ENCODE measurements at regions not wholly inside any gene's neighbourhood (a gene's known extent, or its start where the extent isn't known, plus 50 kb on each side); places are given as distances from the start of the nearest gene placed in this dataset.
"Not testable (repeated sequence)": the region's sequence is repeated elsewhere in the genome, so short reads cannot be mapped to it uniquely, and the experiment has no call there.

DNA sequence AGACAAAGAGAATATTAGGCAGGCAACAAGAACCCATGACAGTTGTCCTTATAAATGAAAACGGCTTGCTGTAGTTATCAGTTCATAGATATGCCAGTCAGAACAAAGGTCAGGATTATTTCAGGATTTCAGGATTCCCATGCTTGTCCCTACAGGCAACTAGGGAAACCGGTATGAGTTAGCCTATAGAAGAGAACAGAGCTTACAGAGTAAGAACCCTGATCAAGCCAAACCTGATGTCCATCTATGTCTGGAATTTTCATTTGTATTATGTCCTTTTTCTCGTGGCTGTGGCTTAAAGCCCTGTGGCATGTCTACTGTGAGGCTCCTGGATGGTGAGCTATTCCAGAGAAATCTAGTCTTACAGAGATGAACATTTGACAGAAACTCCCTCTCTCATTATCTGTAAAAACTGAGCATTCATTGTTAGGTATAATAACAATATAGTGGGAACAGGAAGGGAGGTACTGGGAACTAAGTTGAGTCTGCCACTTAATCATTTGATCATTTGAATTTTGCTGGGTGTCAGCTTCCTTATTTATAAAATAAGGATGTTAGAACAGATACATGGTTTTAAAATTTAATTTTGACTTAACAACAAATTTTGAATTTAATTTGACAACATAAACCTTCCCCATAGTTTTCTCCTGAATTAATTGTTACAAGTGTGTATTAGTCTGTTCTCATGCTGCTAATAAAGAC is 129.5 kb upstream of the KLF3 start:
- DNase-seq (ENCODE audit: insufficient read length, low spot score) (no peak), FAIRE-seq (no peak)

DNA sequence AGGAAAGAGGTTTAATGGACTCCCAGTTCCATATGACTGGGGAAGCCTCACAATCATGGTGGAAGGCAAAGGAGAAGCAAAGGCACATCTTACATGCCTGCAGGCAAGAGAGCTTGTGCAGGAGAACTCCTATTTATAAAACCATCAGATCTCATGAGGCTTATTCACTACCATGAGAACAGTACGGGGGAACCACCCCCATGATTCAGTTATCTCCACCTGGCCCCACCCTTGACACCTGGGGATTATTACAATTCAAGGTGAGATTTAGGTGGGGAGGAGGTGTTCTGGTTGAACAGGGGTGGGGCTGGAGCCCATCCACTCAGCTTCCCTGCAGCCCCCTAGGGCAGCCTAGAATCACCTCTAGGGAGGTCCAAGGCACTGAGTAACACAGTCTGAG is 128.9 kb upstream of the KLF3 start:
- not testable (repeated sequence) for FAIRE-seq

DNA sequence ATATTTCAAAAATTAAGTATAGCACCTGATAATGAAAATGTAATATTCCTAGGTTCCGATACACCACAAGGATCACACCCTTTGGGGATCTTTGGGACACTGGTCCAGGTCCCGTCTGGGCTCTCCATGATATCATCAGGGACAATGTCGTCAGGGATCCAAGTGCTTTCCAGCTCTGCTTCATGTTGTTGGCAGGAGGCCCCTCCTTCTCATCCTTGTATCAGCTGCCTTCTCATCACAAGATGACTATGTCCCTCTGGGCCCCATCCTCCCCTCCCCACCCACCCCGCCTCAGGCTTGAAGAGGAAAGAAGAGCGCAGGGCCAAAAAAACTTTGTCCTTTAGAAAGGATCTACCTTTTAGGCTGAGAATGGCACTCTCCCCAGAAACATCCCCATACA is 128.3 kb upstream of the KLF3 start:
- DNase-seq (ENCODE audit: insufficient read length, low spot score) (no peak), FAIRE-seq (no peak)

More for the DNA sequence above, 128.9 kb upstream of the KLF3 start:
- not testable (repeated sequence) for DNase-seq (ENCODE audit: insufficient read length, low spot score)

DNA sequence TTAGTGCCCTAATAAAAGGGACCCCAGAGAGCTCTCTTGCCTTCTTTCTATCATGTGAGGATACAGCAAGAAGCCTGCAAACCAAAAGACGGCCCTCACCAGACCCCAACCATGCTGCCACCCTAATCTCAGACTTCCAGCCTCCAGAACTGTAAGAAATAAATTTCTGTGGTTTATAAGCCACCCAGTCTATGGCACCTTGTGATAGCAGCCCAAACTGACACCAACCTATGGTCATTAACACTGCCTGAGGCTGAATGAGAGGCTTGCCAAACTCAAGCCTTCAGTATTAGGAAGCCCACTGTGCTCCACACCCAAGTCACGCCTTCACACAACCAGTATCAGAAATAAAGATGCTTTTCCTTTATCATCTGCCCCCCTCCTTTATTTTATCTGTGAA is 127.3 kb upstream of the KLF3 start:
- DNase-seq (ENCODE audit: insufficient read length, low spot score) (no peak), FAIRE-seq (no peak)

DNA sequence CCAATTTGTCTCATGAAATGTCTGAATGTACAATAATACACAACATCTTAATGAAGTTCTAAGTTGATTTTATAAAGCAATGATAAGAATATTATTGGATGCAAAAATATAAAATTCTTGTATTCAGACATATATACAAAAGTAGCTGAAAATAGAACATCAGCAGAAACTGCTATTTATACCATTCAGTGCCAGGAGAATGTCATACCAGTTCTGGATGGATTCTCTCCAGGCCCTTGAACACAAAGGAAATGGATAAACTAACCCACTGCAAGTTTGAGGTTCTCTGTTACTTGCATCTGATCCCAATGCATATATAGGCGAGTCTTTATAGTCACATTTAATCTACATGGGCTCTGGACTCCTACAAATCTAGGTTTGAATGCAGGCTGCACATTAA is 126.3 kb upstream of the KLF3 start:
- no peak for DNase-seq (ENCODE audit: insufficient read length, low spot score)
- no peak for FAIRE-seq

DNA sequence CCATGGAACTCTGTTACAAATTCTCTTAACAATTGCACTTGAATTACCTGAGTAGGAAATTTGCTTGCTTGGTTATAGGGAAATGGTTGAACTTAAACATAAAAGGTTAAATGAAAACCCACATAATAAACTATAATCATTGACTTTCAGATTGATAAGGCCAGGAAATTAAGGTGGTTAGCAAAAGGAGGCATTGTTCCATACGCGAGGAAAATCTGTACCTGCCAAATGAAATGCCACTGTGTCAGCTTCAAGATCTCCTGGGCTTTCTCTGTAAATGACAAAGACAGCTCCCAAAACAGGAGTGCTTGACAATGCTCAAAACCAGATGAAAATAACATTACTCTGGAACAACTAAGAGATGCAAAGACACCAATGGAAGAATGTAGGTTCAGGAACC is 125.5 kb upstream of the KLF3 start:
- DNase-seq (ENCODE audit: insufficient read length, low spot score) (no peak), FAIRE-seq (no peak)

DNA sequence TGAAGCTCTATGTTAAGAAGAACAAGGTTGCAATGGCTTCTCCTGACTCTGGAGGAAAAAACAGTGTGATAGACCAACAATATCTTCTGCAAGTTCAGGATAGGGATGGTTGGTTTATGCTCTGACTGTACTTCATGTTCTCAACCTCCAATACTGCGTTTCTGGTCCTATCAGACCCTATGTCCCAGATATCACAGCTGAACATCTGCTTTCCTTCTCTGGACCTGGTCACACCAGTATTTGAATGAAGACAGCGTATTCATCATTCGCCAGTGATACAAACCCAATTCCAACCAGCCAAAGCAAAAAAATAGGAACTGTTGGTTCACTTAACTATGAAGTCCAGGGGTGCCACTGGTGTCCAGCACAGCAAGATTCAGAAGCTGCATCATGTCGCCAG is 124.5 kb upstream of the KLF3 start:
- FAIRE-seq (no peak), DNase-seq (ENCODE audit: insufficient read length, low spot score) (no peak)

DNA sequence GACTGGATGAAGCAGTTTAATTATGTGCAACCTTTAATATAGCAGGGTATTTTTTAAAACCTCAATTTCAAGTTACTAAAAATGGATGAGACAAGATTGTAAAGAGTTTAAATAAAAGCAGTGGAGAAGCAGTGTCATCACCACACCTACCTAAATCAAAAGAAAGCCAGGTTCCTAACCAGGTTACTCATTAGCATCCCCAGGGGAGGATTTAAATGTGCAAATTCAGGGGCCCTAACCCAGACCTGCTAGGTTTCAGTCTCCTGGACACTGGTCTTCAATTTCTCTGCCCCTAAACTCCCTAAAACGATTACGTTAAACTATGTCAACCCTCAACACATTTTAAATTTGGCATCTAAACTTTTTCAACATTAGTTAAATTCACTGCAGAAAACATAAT is 116.9 kb upstream of the KLF3 start:
- no peak for FAIRE-seq
- DNase-seq (ENCODE audit: insufficient read length, low spot score) = no peak

DNA sequence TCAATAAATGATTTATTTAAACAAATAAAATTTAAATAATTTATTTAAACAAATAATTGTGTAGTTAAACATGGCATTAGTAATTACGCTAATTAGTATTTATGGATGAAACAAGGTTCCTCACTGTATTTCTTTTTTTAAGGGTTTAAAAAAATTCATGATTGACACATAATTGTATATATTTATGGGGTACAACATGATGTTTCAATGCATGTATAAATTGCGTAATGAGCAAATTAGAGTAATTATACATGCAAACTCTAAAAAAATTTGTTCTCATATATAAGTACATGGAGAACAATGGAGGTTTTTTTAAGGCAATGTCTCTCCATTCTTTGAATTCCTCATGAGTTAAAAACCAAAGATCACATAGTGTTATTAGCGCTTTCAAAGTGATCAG is 115.7 kb upstream of the KLF3 start:
- FAIRE-seq (no peak), DNase-seq (ENCODE audit: insufficient read length, low spot score) (no peak)

DNA sequence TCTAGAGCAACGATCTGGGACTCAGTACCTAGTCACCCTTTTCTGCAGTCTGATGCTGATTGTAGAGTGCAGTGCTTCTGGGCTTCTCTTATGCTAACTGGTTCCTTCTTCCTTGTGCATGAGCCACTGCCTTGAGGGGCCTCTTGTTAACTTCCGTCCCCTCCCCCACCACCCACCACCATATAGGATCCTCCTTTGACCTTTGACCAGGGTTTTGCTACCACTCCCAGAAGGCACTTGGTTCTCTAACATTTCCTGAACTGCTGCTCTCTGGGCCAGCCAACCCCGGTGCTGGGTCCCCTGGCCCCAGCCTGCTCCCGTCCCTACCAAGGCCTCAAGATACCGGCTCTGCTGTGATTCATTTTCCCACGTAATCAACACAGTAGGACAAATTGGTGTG is 104.6 kb upstream of the KLF3 start:
- FAIRE-seq = no peak

DNA sequence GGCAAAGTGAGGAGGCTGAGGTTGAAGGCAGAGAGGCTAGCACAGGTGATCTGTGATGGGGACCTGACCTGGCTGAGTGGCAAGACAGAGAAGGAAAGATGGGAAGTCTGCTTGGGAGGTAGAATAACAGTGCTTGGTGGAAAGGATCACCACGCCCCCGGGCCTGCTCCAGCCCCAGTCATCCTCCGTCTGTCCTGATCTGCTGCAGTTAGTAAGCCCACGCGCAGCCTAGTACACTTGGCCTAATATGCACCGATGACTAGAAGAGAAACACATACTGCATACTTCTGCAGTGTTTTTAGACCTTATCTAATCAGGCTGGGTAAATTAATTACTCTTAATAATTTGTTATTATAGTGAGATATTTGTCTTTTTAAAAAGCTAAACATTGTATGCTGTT is 103.7 kb upstream of the KLF3 start:
- no peak for DNase-seq (ENCODE audit: insufficient read length, low spot score)
- no peak for FAIRE-seq

More for the DNA sequence above, 104.6 kb upstream of the KLF3 start:
- DNase-seq (ENCODE audit: insufficient read length, low spot score) = no peak

DNA sequence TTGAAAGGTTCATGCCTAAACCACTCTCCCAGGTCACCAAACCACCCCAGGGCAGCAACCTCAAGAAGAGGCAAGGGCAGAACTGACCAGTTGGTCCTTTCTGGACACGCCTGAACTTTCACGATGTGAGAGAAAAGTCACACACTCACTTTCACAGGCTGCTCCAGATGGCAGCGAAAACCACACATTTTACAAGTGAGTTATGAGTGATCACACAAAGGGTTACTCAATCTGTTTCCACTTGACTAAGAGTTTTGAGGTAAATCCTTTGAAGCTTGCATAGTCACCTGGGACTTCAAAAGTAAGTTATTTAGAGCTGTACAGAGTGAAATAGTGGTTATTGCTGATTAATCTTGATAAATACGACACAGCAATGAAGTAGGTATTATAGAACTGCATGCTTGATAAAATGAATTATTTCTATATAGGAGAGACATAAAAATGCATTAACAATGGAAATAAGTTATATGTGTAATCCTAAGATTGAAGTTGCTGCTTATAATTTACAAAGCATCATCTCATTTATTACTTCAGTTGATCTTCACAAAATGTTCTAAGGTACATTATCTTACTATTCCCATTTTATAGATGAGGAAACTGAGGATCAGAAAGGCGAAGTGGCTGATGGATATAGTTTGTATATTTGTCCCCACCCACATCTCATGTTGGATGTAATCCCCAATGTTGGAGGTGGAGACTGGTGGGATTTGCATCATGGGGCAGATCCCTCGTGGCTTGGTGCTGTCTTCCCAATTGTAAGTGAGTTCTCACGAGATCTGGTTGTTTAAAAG is 103.0 kb upstream of the KLF3 start:
- DNase-seq (ENCODE audit: insufficient read length, low spot score) (no peak), FAIRE-seq (no peak)

DNA sequence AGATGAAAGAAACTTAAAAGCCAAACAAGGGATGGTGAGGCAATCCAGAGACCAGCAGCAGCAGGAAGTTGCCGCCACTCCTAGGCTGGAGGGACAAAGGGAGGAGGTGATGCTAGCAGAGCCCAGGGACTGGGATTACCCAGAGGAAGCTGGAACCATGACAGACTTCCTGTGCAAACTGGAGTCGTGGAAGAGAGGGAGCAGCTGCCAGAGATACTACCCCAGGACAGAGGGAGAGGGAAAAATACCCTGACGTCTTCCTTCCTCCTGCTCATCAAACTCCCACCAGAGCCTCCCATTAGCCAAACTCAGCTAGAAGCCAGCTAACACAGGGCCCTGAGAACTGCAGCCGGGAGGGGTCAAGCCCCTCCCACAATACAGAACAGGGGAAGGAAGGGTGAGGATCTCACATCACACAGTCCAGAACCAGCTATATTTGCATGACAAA is 101.2 kb upstream of the KLF3 start:
- FAIRE-seq (no peak), DNase-seq (ENCODE audit: insufficient read length, low spot score) (no peak)

DNA sequence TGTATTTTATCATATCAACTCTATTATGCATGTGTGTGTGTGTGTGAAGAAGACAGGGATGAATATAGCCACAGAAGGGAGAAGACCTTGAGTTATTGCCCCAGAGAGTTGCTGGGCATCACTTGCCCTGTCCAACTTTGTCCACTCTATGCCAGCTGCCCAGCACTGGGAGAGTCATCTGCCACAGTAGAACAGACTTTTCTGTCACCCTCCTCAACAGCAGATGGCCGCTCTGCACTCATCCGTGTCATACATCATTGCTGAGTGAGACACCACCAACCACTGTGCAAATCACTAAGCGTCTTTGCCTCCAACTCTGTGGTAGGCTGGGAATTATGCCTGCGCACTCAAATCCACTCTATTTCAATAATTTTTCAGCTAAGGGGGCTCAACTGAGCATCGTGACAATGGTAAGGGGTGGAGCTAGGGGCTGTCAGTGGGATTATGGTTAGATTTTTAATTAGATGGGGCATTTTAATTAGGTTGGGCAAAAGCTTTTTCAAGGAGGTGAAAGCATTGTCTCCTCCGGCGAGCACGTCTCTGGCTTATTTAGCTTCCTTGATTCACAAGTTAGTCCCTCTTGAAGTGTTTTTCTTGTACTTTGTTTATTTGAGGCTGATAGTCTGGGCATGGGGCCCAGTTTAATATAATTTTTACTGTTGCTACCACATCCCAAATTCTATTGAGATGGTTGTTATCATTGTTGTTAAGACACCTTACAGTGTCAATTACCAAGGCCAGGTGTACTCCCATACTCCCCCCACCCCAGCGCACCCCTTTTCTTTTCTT is 100.1 kb upstream of the KLF3 start:
- FAIRE-seq (no peak), DNase-seq (ENCODE audit: insufficient read length, low spot score) (no peak)

DNA sequence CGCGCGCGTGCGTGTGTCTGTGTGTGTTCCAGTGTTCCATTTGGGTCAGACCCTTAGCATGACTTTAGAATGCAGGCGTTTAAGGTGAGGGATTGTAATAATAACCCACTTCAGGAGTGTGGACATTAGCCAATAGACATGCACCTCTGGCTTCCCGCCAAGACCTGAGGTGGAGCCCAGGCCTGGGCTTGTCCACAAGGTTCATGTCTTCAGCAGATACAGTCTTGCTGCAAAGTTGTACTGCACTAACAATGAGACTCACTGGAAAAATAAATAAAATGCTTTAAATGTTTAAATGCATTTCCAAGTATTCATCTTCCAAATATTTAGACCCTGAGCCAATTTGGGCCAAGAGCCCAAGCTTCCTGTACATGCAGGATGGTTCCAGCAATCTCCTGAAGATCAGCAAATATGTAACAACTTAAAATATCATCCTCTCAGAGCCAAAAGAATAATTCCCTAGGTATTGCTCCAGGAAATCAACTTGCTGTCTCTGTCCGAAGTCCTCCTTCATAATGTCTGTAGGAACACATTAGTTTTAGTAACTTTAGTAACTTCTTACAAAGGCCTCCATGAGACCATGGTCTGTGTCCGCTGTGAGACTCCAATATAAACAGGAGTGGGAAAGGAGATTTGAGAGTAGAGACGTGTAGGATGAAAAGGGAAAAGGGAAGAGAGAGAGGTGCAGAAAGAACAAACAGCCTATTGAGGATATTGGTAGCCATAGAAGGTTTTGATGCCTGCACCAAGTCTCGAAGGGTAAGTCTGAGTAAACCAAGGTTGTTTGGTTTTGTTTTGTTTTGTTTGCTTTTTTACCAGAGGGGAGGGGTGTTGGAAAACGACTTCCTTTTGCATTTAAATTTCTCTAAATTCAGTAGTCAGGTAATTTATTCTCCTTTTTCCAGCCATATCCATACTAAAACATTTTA is 98.5 kb upstream of the KLF3 start:
- FAIRE-seq (no peak), DNase-seq (ENCODE audit: insufficient read length, low spot score) (no peak)

DNA sequence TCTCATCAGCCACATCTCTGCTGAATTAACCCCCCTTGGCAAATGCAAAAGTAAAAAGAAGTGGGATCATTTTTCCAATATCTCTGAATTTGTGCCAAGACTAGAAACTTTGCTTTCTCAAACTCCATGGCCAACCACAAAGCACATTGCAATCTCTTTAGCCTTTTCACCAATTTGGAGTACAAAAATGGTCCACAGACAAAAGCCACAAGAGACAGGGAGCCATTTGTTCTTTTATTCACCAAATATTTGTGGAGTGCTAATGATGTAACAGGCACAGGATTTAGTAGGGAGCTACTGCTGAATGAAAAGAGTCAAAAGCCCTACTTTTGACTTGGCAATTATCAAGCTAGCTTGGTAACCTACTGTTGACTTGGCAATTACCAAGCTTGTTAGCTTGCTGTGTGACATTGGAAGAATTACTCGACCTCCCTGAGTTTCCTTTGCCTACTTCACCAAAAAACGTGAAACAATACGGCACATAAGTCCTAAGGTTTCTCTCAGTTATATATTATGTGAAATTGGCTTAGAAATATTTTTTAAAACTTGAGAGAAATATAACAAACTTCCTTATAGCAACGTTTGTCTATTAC is 97.1 kb upstream of the KLF3 start:
- DNase-seq (ENCODE audit: insufficient read length, low spot score) (no peak), FAIRE-seq (no peak)

DNA sequence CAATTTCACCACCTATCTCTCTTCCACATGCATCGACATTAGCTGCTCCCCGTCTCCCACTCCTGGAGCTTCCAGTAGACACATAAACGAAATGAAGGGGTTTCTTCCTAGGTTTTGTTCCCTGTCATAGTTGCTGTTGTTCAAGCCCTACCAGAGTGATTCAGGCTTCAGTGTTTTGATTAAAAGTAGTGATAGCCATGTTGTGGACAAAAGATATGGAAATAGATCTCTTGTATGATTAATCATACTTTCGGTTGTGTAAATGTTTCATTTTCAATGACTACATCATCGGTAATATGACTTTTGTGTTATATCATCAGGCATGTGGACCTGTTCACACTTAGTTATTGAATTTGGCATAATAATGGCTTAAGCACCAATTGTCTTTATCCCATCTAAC is 96.5 kb upstream of the KLF3 start:
- FAIRE-seq (no peak), DNase-seq (ENCODE audit: insufficient read length, low spot score) (no peak)

DNA sequence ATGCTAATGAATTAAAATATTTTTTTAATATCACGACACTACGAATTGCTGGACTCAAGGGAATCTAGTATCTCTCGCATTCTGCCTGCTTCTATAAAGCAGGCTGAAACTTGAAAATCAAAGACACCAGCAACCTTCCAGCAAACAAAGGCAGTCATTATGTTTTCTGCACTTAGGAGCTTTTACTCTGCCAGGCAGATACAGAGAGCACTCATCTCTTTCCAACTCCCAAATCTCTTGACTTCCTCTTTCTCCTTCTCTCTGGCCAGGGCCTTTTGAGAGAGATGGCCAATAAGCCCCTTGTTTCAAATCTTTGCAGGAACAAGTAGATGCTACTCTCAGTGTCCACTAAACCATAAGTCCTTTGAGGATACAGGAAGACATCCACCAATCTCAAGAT is 95.2 kb upstream of the KLF3 start:
- DNase-seq (ENCODE audit: insufficient read length, low spot score) (no peak), FAIRE-seq (no peak)

DNA sequence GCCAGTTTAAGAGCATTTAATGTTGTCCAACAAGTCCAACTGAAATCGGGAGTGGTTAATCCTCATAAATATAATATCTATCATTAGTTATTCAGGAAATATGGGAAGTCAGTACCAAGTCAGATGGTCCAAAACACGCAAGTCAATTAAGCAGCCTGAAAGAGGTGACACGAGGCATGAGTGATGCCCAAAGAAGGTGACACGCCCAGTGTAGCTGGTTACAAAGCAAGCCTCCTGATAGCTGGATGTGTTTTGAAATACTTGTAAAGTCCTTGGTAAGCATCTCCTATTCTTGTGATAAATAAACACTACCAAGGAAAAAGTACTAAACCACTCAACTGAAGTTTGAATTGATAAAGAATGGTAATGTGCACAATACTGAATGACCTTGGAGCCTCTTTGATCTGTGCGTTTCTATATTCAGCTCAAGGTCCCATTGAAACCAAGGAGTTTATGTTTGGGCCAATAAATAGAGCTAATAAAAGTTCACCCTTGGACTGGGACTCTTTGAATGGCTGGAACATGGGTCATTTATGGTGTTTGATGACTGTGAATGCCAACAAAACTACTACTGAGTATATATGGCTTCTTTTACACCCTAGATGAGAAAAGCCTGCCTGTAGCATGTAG is 93.2 kb upstream of the KLF3 start:
- no peak for FAIRE-seq
- no peak for DNase-seq (ENCODE audit: insufficient read length, low spot score)

DNA sequence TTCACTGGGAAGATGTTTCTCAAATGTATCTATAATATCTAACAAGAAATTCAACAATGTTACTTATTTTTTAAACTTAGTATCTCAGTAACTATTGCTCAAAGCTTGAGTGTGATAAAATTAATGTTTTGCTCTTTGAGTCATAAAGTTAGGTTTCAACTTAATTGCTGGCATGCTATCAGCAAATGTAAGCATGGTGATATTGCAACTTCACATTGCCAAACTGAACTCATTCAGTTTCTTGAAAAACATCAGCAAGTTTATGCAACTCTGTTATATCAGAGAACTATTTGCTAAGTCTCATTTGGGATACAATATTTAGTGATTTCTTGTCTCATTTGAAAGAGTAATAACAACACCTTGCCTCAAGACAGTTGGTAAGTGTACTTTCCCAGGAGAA is 91.2 kb upstream of the KLF3 start:
- DNase-seq (ENCODE audit: insufficient read length, low spot score) (no peak), FAIRE-seq (no peak)
